Panc1 (cell line): ENCODE measurements at regions not wholly inside any gene's neighbourhood (a gene's known extent, or its start where the extent isn't known, plus 50 kb on each side); places are given as distances from the start of the nearest gene placed in this dataset.

Experiments
- ATAC-seq: fragments of 200-7000 bp; cut with Tn5 transposase; 2 replicates; pipeline ENCODE4 v1.9.1; 2020; ENCODE audit warnings: mild to moderate bottlenecking, moderate library complexity
- BruUV-seq: library from RNA; stranded (reverse); fragments of 400-500 nt; replicated peaks from 2 replicates; lab custom pipeline; 2021; lab: Mats Ljungman, UMichigan
- CTCF ChIA-PET: fragments of 300-600 bp; sonication (Branson Sonifier 250); formaldehyde crosslinking; loops from one replicate; lab custom pipeline; 2022; ENCODE audit warnings: antibody characterized with exemption; lab: Charles Lee
- POLR2A ChIA-PET: fragments of 300-600 bp; sonication (Branson Sonifier 250); formaldehyde crosslinking; loops from one replicate; lab custom pipeline; 2022; ENCODE audit warnings: antibody characterized with exemption; lab: Charles Lee
- DNase-seq: peaks from one replicate; pipeline ENCODE4 v3.0.0-alpha.2; 2010; ENCODE audit warnings: low read depth, low spot score
- H3K27ac ChIP-seq: 2 replicates; pipeline ENCODE4 v1.5.1; 2011; ENCODE audit warnings: mild to moderate bottlenecking, low read length, inconsistent platforms
- H3K27me3 ChIP-seq: fragments of 200-500 bp; sonication (Bioruptor generic); 2 replicates; pipeline ENCODE4 v1.6.0; 2014; ENCODE audit warnings: low read length, inconsistent platforms; ENCODE audit not compliant: control insufficient read depth, insufficient read depth
- H3K36me3 ChIP-seq: fragments of 200-500 bp; sonication (Bioruptor generic); 2 replicates; pipeline ENCODE4 v1.5.1; 2014; ENCODE audit warnings: inconsistent platforms, mild to moderate bottlenecking, low read length, moderate library complexity; ENCODE audit not compliant: control insufficient read depth, insufficient read depth
- H3K4me1 ChIP-seq: 2 replicates; pipeline ENCODE4 v1.5.1; 2011; ENCODE audit warnings: inconsistent platforms, mild to moderate bottlenecking, low read length, moderate library complexity; ENCODE audit not compliant: control insufficient read depth, insufficient read depth
- H3K4me3 ChIP-seq, 2 experiments: 2 replicates each; pipeline ENCODE4 v1.5.1; 2011 to 2012; ENCODE audit warnings: low read depth in 2 of 2, low read length in 2 of 2, mild to moderate bottlenecking in 2 of 2, inconsistent platforms in 1 of 2, moderate library complexity in 1 of 2
- H3K9me3 ChIP-seq: fragments of 200-500 bp; sonication (Bioruptor generic); 2 replicates; pipeline ENCODE4 v1.5.1; 2014; ENCODE audit warnings: low read depth, mild to moderate bottlenecking, inconsistent platforms, low read length, moderate library complexity; ENCODE audit not compliant: control insufficient read depth, insufficient read depth
- POLR2AphosphoS5 ChIP-seq: IDR thresholded peaks from 2 replicates; pipeline ENCODE4 v1.6.1; 2012; ENCODE audit warnings: mild to moderate bottlenecking, low read depth, low read length, moderate library complexity
- REST ChIP-seq, 2 experiments: IDR thresholded peaks; 2 replicates each; pipeline ENCODE4 v1.6.1; 2011 to 2012; ENCODE audit warnings: low read depth in 2 of 2, control low read depth in 1 of 2, low read length in 1 of 2, mild to moderate bottlenecking in 1 of 2, moderate library complexity in 1 of 2; ENCODE audit not compliant: insufficient read depth in 1 of 2
- SIN3A ChIP-seq: IDR thresholded peaks from 2 replicates; pipeline ENCODE4 v1.6.1; 2012; ENCODE audit warnings: low read depth, mild to moderate bottlenecking, low read length, moderate library complexity, borderline replicate concordance; ENCODE audit not compliant: insufficient read depth
- TCF7L2 ChIP-seq: IDR thresholded peaks from 2 replicates; pipeline ENCODE4 v1.6.1; 2011; ENCODE audit warnings: mild to moderate bottlenecking, low read depth, low read length, inconsistent platforms
- in situ Hi-C: cut with HindIII; loops from 2 replicates; pipeline ENCODE4 v1.10.0; 2016; ENCODE audit warnings: low sequenced_read_pairs, low pct_unique_long_range_greater_than_20kb
- intact Hi-C: fragments of 100-400 bp; cut with micrococcal nuclease; formaldehyde crosslinking; loops from one replicate; pipeline ENCODE4 v1.10.0; 2022; ENCODE audit not compliant: unreplicated experiment
- TF ChIP-seq, protein P1 (sequence below): fragments of 450-650 bp; IDR thresholded peaks from 2 replicates; pipeline ENCODE4 v1.5.1; 2017; ENCODE audit warnings: mild to moderate bottlenecking

GRCh38 chr6:137357263-137357947 is 136.8 kb downstream of the OLIG3 start:
- TF ChIP-seq POLR2AphosphoS5, result no peak
- TF ChIP-seq, protein P1, sequence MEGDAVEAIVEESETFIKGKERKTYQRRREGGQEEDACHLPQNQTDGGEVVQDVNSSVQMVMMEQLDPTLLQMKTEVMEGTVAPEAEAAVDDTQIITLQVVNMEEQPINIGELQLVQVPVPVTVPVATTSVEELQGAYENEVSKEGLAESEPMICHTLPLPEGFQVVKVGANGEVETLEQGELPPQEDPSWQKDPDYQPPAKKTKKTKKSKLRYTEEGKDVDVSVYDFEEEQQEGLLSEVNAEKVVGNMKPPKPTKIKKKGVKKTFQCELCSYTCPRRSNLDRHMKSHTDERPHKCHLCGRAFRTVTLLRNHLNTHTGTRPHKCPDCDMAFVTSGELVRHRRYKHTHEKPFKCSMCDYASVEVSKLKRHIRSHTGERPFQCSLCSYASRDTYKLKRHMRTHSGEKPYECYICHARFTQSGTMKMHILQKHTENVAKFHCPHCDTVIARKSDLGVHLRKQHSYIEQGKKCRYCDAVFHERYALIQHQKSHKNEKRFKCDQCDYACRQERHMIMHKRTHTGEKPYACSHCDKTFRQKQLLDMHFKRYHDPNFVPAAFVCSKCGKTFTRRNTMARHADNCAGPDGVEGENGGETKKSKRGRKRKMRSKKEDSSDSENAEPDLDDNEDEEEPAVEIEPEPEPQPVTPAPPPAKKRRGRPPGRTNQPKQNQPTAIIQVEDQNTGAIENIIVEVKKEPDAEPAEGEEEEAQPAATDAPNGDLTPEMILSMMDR, result no peak
- no peak for TF ChIP-seq TCF7L2
- no peak for TF ChIP-seq REST (IDR thresholded peaks at IDR 0.05; ENCODE audit: insufficient read depth in 1 of 2, low read depth in 2 of 2, low read length in 1 of 2)
- TF ChIP-seq SIN3A, result no peak
- ChIA-PET POLR2A (no interaction called here), CTCF (no interaction called here)
- H3K27ac ChIP-seq, result no peak overlapping the region
- in situ Hi-C loops (no loop called here), intact Hi-C loops (no loop called here)
- no peaks in the 10 kb centered on the region for H3K4me1 ChIP-seq
- no peak overlapping the region for H3K4me3 ChIP-seq
- no TSS peak for BruUV-seq
- DNase-seq (no peak), ATAC-seq (no peak)
- no peaks in the 10 kb centered on the region for H3K9me3 ChIP-seq
- no peaks in the 10 kb centered on the region for H3K36me3 ChIP-seq
- no peaks in the 10 kb centered on the region for H3K27me3 ChIP-seq

DNA sequence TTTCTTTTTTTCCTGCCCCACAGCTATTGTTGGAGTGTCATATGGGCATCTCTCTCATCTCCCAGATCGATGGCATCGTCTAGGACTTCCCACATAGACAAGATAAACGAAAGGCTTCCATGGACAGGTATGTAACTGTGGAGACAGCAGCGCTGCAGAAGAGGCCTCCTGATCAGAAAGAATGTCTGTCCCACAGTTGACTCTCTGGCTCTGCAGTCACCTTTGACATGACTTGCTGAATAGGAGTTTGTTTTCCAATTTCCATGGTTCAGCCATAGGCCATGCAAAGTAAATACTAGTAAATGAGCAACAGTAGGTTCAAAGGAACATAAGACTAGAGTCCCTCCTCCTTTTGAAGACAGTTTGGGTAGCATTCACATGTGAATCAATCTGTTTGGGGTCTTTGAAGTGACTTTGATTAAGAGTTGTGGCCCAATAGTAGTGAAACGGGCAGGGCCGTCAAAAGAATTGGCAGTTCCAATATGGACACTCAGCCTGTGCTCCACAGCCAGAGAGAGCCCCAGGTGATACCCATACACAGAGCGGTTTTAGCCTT is 134.7 kb upstream of the IFNGR1 start:
- DNase-seq, result no peak
- peaks cover 2% of the 10 kb centered on the region; the same call in 1 of the 2 replicates for H3K27me3 ChIP-seq

More for the DNA sequence above, 134.7 kb upstream of the IFNGR1 start:
- no peak for ATAC-seq
- no peaks in the 10 kb centered on the region for H3K4me1 ChIP-seq
- ChIA-PET POLR2A (interaction anchor here (0.6 kb wide), 1 partner anchor 332 kb away, joined by 5 read pairs; no protein-coding TSS in a partner anchor), CTCF (no interaction called here)
- in situ Hi-C loops, result no loop called here
- no peaks in the 10 kb centered on the region for H3K9me3 ChIP-seq
- TF ChIP-seq REST (IDR thresholded peaks at IDR 0.05; ENCODE audit: insufficient read depth in 1 of 2, low read depth in 2 of 2, low read length in 1 of 2) (no peak), POLR2AphosphoS5 (no peak), TCF7L2 (no peak), SIN3A (no peak)
- TF ChIP-seq, protein P1, result no peak
- H3K36me3 ChIP-seq, result no peaks in the 10 kb centered on the region
- H3K4me3 ChIP-seq, result no peak overlapping the region
- intact Hi-C loops, result no loop called here
- no peak overlapping the region for H3K27ac ChIP-seq
- BruUV-seq, result no TSS peak
